Naive thymus-derived CD4-positive, alpha-beta T cell (primary cell): ENCODE measurements at regions not wholly inside any gene's neighbourhood (a gene's known extent, or its start where the extent isn't known, plus 50 kb on each side); places are given as distances from the start of the nearest gene placed in this dataset.

ENCODE experiments used
- ATAC-seq: fragments of 150-1000 bp; cut with Tn5 transposase; 2 replicates; pipeline ENCODE4 v1.10.0; 2021; ENCODE audit warnings: mild to moderate bottlenecking, moderate library complexity
- CTCF ChIA-PET: fragments of 350-600 bp; sonication (Branson Sonifier 250); formaldehyde crosslinking; loops from one replicate; lab custom pipeline; 2021; ENCODE audit warnings: antibody characterized with exemption; lab: Charles Lee
- POLR2A ChIA-PET: fragments of 350-600 bp; sonication (Branson Sonifier 250); formaldehyde crosslinking; loops from one replicate; lab custom pipeline; 2021; ENCODE audit warnings: antibody characterized with exemption, inconsistent platforms; lab: Charles Lee
- DNase-seq, 9 donors: peaks; one replicate each; pipeline versions ENCODE4 v3.0.0 to v3.0.0-alpha.2; 2020 to 2022; ENCODE audit warnings: mixed read lengths in 1 of 9
- H3K27ac ChIP-seq: one replicate; pipeline ENCODE4 v1.7.0; 2013; ENCODE audit warnings: mild to moderate bottlenecking, low read depth, low read length, moderate library complexity
- H3K27me3 ChIP-seq, 2 donors: one replicate each; pipeline ENCODE4 v1.7.0; 2013; ENCODE audit warnings: low read length in 2 of 2, mild to moderate bottlenecking in 2 of 2, moderate library complexity in 2 of 2; ENCODE audit not compliant: control insufficient read depth in 2 of 2, insufficient read depth in 2 of 2
- H3K36me3 ChIP-seq, 3 experiments: 1 replicate in 2 of 3; 2 replicates in 1 of 3; pipeline ENCODE4 v1.7.0; 2013; ENCODE audit warnings: low read length in 3 of 3, mild to moderate bottlenecking in 3 of 3, moderate library complexity in 1 of 3; ENCODE audit not compliant: insufficient read depth in 3 of 3, control insufficient read depth in 2 of 3
- H3K4me1 ChIP-seq, 2 donors: one replicate each; pipeline ENCODE4 v1.7.0; 2013; ENCODE audit warnings: low read length in 2 of 2, mild to moderate bottlenecking in 2 of 2, moderate library complexity in 1 of 2; ENCODE audit not compliant: control insufficient read depth in 2 of 2, insufficient read depth in 2 of 2
- H3K4me3 ChIP-seq: 2 replicates; pipeline ENCODE4 v1.7.0; 2013; ENCODE audit warnings: mild to moderate bottlenecking, low read length
- H3K9me3 ChIP-seq, 3 experiments: 1 replicate in 2 of 3; 2 replicates in 1 of 3; pipeline ENCODE4 v1.7.0; 2013; ENCODE audit warnings: low read length in 3 of 3; ENCODE audit not compliant: control insufficient read depth in 2 of 3
- H3K27ac Mint-ChIP-seq, 9 donors: one replicate each; pipeline ENCODE4 v1.8.0; 2020 to 2022; ENCODE audit warnings: mixed read lengths in 9 of 9, mild to moderate bottlenecking in 8 of 9, moderate library complexity in 5 of 9, inconsistent platforms in 2 of 9
- H3K27me3 Mint-ChIP-seq, 5 donors: one replicate each; pipeline ENCODE4 v1.8.0; 2021 to 2022; ENCODE audit warnings: mixed read lengths in 5 of 5, mild to moderate bottlenecking in 1 of 5
- H3K36me3 Mint-ChIP-seq, 5 donors: one replicate each; pipeline ENCODE4 v1.8.0; 2020 to 2022; ENCODE audit warnings: mixed read lengths in 5 of 5, mild to moderate bottlenecking in 3 of 5, inconsistent platforms in 1 of 5
- H3K4me1 Mint-ChIP-seq, 7 donors: one replicate each; pipeline ENCODE4 v1.8.0; 2020 to 2022; ENCODE audit warnings: mixed read lengths in 7 of 7, mild to moderate bottlenecking in 3 of 7, inconsistent platforms in 1 of 7
- H3K4me3 Mint-ChIP-seq, 10 donors: one replicate each; pipeline ENCODE4 v1.8.0; 2020 to 2022; ENCODE audit warnings: mild to moderate bottlenecking in 10 of 10, mixed read lengths in 10 of 10, moderate library complexity in 6 of 10, inconsistent platforms in 2 of 10
- H3K9me3 Mint-ChIP-seq, 11 donors: one replicate each; pipeline ENCODE4 v1.8.0; 2020 to 2022; ENCODE audit warnings: mixed read lengths in 11 of 11, mild to moderate bottlenecking in 4 of 11, inconsistent platforms in 1 of 11, moderate library complexity in 1 of 11
- intact Hi-C, 2 donors: fragments of 100-400 bp; cut with micrococcal nuclease; formaldehyde crosslinking; loops; one replicate each; pipeline ENCODE4 v1.15.1; 2023

DNA sequence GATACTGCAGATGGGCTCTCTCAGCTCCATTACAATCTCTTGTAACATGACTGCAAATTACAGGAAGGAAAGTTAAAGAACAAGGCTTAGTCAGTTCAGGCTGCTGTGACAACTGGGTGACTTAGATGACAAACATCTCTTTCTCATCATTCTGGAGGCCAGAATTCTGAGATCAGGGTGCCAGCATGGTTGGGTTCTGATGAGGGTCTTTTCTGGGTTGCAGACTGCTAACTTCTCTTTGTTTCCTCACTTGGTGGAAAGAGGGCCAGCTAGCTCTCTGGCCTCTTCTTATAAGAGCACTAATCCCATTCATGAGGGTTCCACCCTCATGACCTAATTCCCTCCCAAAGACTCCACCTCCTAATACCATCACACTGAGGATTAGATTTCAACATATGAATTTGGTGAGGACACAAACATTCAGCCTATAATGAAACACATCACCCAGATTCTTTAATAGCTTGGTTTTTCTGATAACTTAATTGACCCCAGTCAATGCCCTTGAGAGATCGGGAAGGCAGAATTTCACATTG, 73.6 kb upstream of the MAMDC2 start:
- Mint-ChIP-seq H3K9me3 (no peaks in the 10 kb centered on the region), H3K27me3 (peaks cover 5 to 11% (median 7%) of the 10 kb centered on the region in 5 donors), H3K4me1 (peaks cover 0 to 4% (median 0%) of the 10 kb centered on the region in 7 donors), H3K4me3 (no peak overlapping the region), H3K27ac (no peak overlapping the region), H3K36me3 (no peaks in the 10 kb centered on the region)
- Histone ChIP-seq H3K36me3 (no peaks in the 10 kb centered on the region), H3K4me3 (no peak overlapping the region), H3K9me3 (no peaks in the 10 kb centered on the region), H3K27me3 (no peaks in the 10 kb centered on the region), H3K27ac (no peak overlapping the region), H3K4me1 (no peaks in the 10 kb centered on the region)
- ATAC-seq: no peak
- intact Hi-C loops: loop anchor here in 1 of 2 donors (5.0 kb wide), 3 partner anchors 382 to 1032 kb away; no protein-coding TSS in a partner anchor
- DNase-seq: no peak
- POLR2A ChIA-PET: no interaction called here
- CTCF ChIA-PET: no interaction called here

DNA sequence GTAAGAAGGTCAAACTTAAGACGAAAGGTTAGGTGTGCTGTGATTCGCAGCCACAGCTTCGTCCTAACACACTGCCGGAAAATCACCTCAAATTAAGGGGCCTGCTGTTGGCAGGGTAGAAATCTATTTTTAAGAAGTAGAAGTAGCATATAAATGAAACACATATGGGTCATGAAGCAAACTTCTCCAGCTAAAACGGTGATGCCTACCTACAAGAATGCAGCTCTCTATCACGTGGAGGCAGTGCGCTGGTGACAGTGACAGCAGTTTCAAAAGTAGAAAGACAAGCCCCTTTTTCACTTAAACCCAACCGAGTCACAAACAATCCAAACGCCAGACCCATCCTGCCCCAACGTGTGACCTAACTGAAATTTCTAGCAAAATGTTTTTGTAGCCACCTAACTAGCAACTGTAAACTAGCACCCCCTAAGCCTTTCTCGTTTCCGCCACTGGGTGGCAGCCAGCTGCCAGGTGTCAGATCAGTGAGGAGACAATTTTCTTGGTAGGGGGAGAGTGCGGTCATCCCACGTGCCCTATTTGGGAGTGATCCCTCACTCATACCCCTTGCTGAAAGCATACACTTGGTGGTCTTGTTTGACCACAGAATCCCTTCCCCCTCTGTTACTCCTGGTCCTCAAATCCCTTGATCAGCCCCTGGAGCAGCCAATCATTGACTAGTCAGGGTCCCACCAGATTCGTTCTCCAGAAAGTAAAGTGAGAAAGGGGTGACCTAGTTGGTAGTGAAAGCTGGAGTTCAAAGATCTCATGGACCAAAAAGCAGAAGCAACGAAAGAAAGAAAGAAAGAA, 71.8 kb upstream of the MAMDC2 start:
- intact Hi-C loops: loop anchor here (1.0 to 5.0 kb wide), 6 partner anchors 139 to 1030 kb away; no protein-coding TSS in a partner anchor
- H3K4me1 Mint-ChIP-seq: peaks cover 0 to 4% (median 0%) of the 10 kb centered on the region in 7 donors
- H3K27ac Mint-ChIP-seq: no peak overlapping the region
- ChIA-PET POLR2A (no interaction called here), CTCF (interaction anchor here (0.6 to 2.2 kb wide), 2 partner anchors 38 to 630 kb away, joined by 3 to 7 read pairs; no protein-coding TSS in a partner anchor)
- H3K27me3 Mint-ChIP-seq: peaks cover 5 to 19% (median 15%) of the 10 kb centered on the region in 5 donors
- Histone ChIP-seq H3K9me3 (no peaks in the 10 kb centered on the region), H3K36me3 (no peaks in the 10 kb centered on the region), H3K4me1 (no peaks in the 10 kb centered on the region), H3K4me3 (no peak overlapping the region), H3K27me3 (no peaks in the 10 kb centered on the region), H3K27ac (no peak overlapping the region)
- ATAC-seq: peak; percentile 52
- peak in 7 of 9 donors; percentile 18 to 37 (median 27) for DNase-seq
- H3K36me3 Mint-ChIP-seq: no peaks in the 10 kb centered on the region
- no peak overlapping the region for H3K4me3 Mint-ChIP-seq
- no peaks in the 10 kb centered on the region for H3K9me3 Mint-ChIP-seq

DNA sequence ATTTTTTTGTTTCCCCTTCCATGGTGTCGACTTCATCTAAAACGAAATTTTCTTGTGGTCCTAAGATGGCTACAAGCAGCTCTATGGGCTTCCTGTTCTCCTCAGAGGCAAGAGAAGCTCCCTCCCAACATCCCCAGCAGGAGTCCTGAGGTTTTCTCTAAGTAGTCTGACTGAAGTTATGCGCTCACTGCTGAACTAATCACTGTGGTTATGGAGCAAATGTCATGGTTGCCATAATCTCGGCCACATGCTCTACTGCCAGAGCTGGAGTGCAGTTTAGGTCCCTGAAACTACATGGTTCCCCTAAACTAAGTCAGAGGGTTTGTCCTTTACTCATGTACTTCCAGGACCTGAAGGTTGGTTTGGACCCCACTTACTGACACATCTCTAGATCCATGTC, 68.0 kb upstream of the MAMDC2 start:
- peaks cover 0 to 4% (median 0%) of the 10 kb centered on the region in 7 donors for H3K4me1 Mint-ChIP-seq
- POLR2A ChIA-PET: no interaction called here

GRCh38 chr9:69976152-69976551, 67.5 kb upstream of the MAMDC2 start:
- H3K9me3 ChIP-seq: no peaks in the 10 kb centered on the region
- H3K4me3 Mint-ChIP-seq: no peak overlapping the region
- intact Hi-C loops: no loop called here
- ChIA-PET CTCF (no interaction called here), POLR2A (no interaction called here)
- H3K27me3 Mint-ChIP-seq: peaks cover 0 to 32% (median 19%) of the 10 kb centered on the region in 5 donors
- H3K27ac ChIP-seq: no peak overlapping the region
- H3K4me1 Mint-ChIP-seq: peaks cover 0 to 4% (median 0%) of the 10 kb centered on the region in 7 donors
- ATAC-seq (no peak), DNase-seq (no peak)
- H3K9me3 Mint-ChIP-seq: no peaks in the 10 kb centered on the region
- H3K27ac Mint-ChIP-seq: no peak overlapping the region
- H3K27me3 ChIP-seq: no peaks in the 10 kb centered on the region
- no peaks in the 10 kb centered on the region for H3K36me3 ChIP-seq
- H3K4me1 ChIP-seq: no peaks in the 10 kb centered on the region
- no peaks in the 10 kb centered on the region for H3K36me3 Mint-ChIP-seq
- no peak overlapping the region for H3K4me3 ChIP-seq

More for the DNA sequence above, 68.0 kb upstream of the MAMDC2 start:
- H3K9me3 Mint-ChIP-seq: no peaks in the 10 kb centered on the region
- no peaks in the 10 kb centered on the region for H3K4me1 ChIP-seq
- no peak for DNase-seq
- no peaks in the 10 kb centered on the region for H3K27me3 ChIP-seq
- H3K27ac Mint-ChIP-seq: no peak overlapping the region
- no peaks in the 10 kb centered on the region for H3K36me3 ChIP-seq
- H3K27me3 Mint-ChIP-seq: peaks cover 0 to 27% (median 18%) of the 10 kb centered on the region in 5 donors
- intact Hi-C loops: no loop called here
- H3K9me3 ChIP-seq: no peaks in the 10 kb centered on the region
- no peak overlapping the region for H3K27ac ChIP-seq
- H3K4me3 ChIP-seq: no peak overlapping the region
- no peak overlapping the region for H3K4me3 Mint-ChIP-seq
- CTCF ChIA-PET: no interaction called here
- no peaks in the 10 kb centered on the region for H3K36me3 Mint-ChIP-seq
- ATAC-seq: no peak

DNA sequence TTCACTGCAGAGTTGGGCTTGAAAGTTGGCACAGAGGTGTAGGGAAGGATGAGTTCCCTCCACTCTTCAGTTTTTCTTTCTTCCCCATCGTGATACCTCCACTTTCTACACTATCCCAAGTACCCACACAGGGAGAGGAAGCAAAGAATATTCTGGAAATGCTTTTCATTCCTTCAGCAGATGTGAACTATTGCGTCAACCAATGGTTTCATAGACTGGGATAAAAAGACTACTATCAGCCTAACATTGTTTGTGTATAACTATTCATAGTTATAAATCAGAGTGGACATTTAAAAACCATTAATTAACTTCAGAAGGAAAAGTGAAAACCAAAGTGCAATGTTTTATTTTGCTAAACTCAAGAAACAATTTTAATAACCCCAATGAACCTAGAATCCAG, 63.6 kb upstream of the MAMDC2 start:
- ChIA-PET POLR2A (no interaction called here), CTCF (no interaction called here)
- H3K4me3 Mint-ChIP-seq: no peak overlapping the region
- H3K9me3 ChIP-seq: no peaks in the 10 kb centered on the region
- no peaks in the 10 kb centered on the region for H3K27me3 ChIP-seq
- ATAC-seq (no peak), DNase-seq (no peak)
- no peaks in the 10 kb centered on the region for H3K4me1 Mint-ChIP-seq
- H3K36me3 ChIP-seq: no peaks in the 10 kb centered on the region
- H3K27ac Mint-ChIP-seq: no peak overlapping the region
- H3K9me3 Mint-ChIP-seq: peaks cover 0 to 2% (median 0%) of the 10 kb centered on the region in 11 donors
- H3K27ac ChIP-seq: no peak overlapping the region
- H3K4me1 ChIP-seq: no peaks in the 10 kb centered on the region
- H3K36me3 Mint-ChIP-seq: no peaks in the 10 kb centered on the region
- no peak overlapping the region for H3K4me3 ChIP-seq
- H3K27me3 Mint-ChIP-seq: peaks cover 7 to 46% (median 20%) of the 10 kb centered on the region in 5 donors
- intact Hi-C loops: no loop called here

- no peaks in the 10 kb centered on the region for H3K4me1 ChIP-seq
- H3K9me3 ChIP-seq: no peaks in the 10 kb centered on the region
- no peak overlapping the region for H3K27ac ChIP-seq
- ATAC-seq (no peak), DNase-seq (no peak)
- Mint-ChIP-seq H3K4me3 (no peak overlapping the region), H3K27ac (no peak overlapping the region), H3K4me1 (no peaks in the 10 kb centered on the region), H3K27me3 (peaks cover 7 to 43% (median 20%) of the 10 kb centered on the region in 5 donors), H3K36me3 (no peaks in the 10 kb centered on the region), H3K9me3 (peaks cover 0 to 2% (median 0%) of the 10 kb centered on the region in 11 donors)
- intact Hi-C loops: no loop called here
- H3K4me3 ChIP-seq: no peak overlapping the region
- H3K36me3 ChIP-seq: no peaks in the 10 kb centered on the region
- POLR2A ChIA-PET: no interaction called here
- H3K27me3 ChIP-seq: no peaks in the 10 kb centered on the region
- CTCF ChIA-PET: no interaction called here
Observed at GRCh38 chr9:69980591-69980990, 63.1 kb upstream of the MAMDC2 start.
